Liver (tissue), 3 donors: ENCODE measurements at regions not wholly inside any gene's neighbourhood (a gene's known extent, or its start where the extent isn't known, plus 50 kb on each side); places are given as distances from the start of the nearest gene placed in this dataset.

ENCODE experiments used
- ATF3 ChIP-seq: IDR thresholded peaks from 2 replicates; pipeline ENCODE4 v1.6.1; 2016; ENCODE audit warnings: antibody characterized with exemption
- FOXA1 ChIP-seq: IDR thresholded peaks from 2 replicates; pipeline ENCODE4 v1.6.1; 2016; ENCODE audit warnings: antibody characterized with exemption
- HNF4A ChIP-seq, 2 donors: conservative IDR thresholded peaks; 2 replicates each; pipeline ENCODE4 v1.6.1; 2016; ENCODE audit warnings: antibody characterized with exemption in 2 of 2, mild to moderate bottlenecking in 2 of 2
- HNF4G ChIP-seq: IDR thresholded peaks from 2 replicates; pipeline ENCODE4 v1.6.1; 2016; ENCODE audit warnings: antibody characterized with exemption
- JUND ChIP-seq, 2 donors: IDR thresholded peaks; 2 replicates each; pipeline ENCODE4 v1.6.1; 2016; ENCODE audit warnings: antibody characterized with exemption in 2 of 2
- RAD21 ChIP-seq, 2 donors: IDR thresholded peaks; 2 replicates each; pipeline ENCODE4 v1.6.1; 2016; ENCODE audit warnings: antibody characterized with exemption in 2 of 2, mild to moderate bottlenecking in 2 of 2
- YY1 ChIP-seq: IDR thresholded peaks from 2 replicates; pipeline ENCODE4 v1.6.1; 2016; ENCODE audit warnings: antibody characterized with exemption, mild to moderate bottlenecking
- ZBTB33 ChIP-seq: IDR thresholded peaks from 2 replicates; pipeline ENCODE4 v1.6.1; 2016; ENCODE audit warnings: antibody characterized with exemption
- TF ChIP-seq, protein P1 (sequence below): fragments of 150-350 bp; IDR thresholded peaks from 2 replicates; pipeline ENCODE4 v1.5.1; 2017; ENCODE audit warnings: improper control_type of control experiment, low read depth, low read length; ENCODE audit not compliant: missing input control
- TF ChIP-seq, protein P2 (sequence below): IDR thresholded peaks from 2 replicates; pipeline ENCODE4 v1.6.1; 2016; ENCODE audit warnings: antibody characterized with exemption
- donor health status: healthy.
- donor health status: healthy.

DNA sequence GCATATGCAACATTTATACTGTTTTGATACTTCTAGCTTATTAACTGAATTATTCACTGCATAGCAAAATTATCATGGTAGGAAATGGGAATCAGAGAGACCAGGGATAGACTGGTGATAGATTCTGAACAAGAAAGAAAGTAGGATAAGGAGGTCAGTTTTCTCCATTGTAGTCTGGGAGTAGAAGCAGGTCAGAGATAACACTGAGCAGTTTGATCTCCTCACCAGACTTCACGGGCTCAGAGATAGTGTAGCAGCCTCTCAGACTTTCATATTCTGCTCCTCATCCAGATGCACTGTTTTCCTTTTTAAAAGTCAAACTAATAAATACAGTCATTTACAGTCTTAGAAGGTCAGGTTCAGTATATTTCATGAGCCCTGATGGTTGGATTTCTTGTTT lies 56.0 kb upstream of the MYO16 start:
- TF ChIP-seq, protein P1, sequence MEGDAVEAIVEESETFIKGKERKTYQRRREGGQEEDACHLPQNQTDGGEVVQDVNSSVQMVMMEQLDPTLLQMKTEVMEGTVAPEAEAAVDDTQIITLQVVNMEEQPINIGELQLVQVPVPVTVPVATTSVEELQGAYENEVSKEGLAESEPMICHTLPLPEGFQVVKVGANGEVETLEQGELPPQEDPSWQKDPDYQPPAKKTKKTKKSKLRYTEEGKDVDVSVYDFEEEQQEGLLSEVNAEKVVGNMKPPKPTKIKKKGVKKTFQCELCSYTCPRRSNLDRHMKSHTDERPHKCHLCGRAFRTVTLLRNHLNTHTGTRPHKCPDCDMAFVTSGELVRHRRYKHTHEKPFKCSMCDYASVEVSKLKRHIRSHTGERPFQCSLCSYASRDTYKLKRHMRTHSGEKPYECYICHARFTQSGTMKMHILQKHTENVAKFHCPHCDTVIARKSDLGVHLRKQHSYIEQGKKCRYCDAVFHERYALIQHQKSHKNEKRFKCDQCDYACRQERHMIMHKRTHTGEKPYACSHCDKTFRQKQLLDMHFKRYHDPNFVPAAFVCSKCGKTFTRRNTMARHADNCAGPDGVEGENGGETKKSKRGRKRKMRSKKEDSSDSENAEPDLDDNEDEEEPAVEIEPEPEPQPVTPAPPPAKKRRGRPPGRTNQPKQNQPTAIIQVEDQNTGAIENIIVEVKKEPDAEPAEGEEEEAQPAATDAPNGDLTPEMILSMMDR, result no peak
- TF ChIP-seq YY1, result no peak
- no peak for TF ChIP-seq HNF4G
- no peak for TF ChIP-seq ATF3
- no peak for TF ChIP-seq HNF4A (conservative IDR thresholded peaks at IDR 0.05)
- TF ChIP-seq RAD21 (IDR thresholded peaks at IDR 0.05), result no peak
- no peak for TF ChIP-seq JUND (IDR thresholded peaks at IDR 0.05)
- TF ChIP-seq, protein P2, sequence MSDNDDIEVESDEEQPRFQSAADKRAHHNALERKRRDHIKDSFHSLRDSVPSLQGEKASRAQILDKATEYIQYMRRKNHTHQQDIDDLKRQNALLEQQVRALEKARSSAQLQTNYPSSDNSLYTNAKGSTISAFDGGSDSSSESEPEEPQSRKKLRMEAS, result no peak
- TF ChIP-seq FOXA1, result no peak
- TF ChIP-seq ZBTB33, result no peak
